ENCODE measurements at regions not wholly inside any gene's neighbourhood (a gene's known extent, or its start where the extent isn't known, plus 50 kb on each side); places are given as distances from the start of the nearest gene placed in this dataset.

GRCh38 chr6:139841794-139842215 is 467.4 kb upstream of the CITED2 start:
- Histone ChIP-seq H3K9me3 (no peaks in the 10 kb centered on the region), H3K4me3 (no peak overlapping the region), H3K27me3 (no peaks in the 10 kb centered on the region), H3K4me1 (no peaks in the 10 kb centered on the region), H3K36me3 (ENCODE audit: low read depth, missing control alignments) (no peaks in the 10 kb centered on the region), H3K27ac (no peak overlapping the region)
- DNase-seq = no peak
- 87 to 92% methylated on average over 2 of the region's 2 CpGs for WGBS, 2 donors
- intact Hi-C loops (cut with DNase I; ENCODE audit: low total_unique reads) = no loop called here
- TF ChIP-seq, protein P1, sequence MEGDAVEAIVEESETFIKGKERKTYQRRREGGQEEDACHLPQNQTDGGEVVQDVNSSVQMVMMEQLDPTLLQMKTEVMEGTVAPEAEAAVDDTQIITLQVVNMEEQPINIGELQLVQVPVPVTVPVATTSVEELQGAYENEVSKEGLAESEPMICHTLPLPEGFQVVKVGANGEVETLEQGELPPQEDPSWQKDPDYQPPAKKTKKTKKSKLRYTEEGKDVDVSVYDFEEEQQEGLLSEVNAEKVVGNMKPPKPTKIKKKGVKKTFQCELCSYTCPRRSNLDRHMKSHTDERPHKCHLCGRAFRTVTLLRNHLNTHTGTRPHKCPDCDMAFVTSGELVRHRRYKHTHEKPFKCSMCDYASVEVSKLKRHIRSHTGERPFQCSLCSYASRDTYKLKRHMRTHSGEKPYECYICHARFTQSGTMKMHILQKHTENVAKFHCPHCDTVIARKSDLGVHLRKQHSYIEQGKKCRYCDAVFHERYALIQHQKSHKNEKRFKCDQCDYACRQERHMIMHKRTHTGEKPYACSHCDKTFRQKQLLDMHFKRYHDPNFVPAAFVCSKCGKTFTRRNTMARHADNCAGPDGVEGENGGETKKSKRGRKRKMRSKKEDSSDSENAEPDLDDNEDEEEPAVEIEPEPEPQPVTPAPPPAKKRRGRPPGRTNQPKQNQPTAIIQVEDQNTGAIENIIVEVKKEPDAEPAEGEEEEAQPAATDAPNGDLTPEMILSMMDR (IDR thresholded peaks at IDR 0.05) = no peak
- no peak for TF ChIP-seq POLR2A (IDR thresholded peaks at IDR 0.05)

GRCh38 chr6:139839506-139840156 is 465.2 kb upstream of the CITED2 start:
- DNase-seq = peak; percentile 38
- no peaks in the 10 kb centered on the region for H3K36me3 ChIP-seq (ENCODE audit: low read depth, missing control alignments)
- H3K27ac ChIP-seq = no peak overlapping the region
- no peaks in the 10 kb centered on the region for H3K9me3 ChIP-seq
- TF ChIP-seq, protein P1 (IDR thresholded peaks at IDR 0.05) = no peak
- no peak for TF ChIP-seq POLR2A (IDR thresholded peaks at IDR 0.05)
- H3K4me1 ChIP-seq = no peaks in the 10 kb centered on the region
- H3K27me3 ChIP-seq = no peaks in the 10 kb centered on the region
- intact Hi-C loops (cut with DNase I; ENCODE audit: low total_unique reads) = no loop called here
- H3K4me3 ChIP-seq = no peak overlapping the region
- WGBS, 2 donors = 70 to 81% methylated on average over 7 of the region's 7 CpGs

- TF ChIP-seq, protein P1 (IDR thresholded peaks at IDR 0.05) = no peak
- no peak for TF ChIP-seq POLR2A (IDR thresholded peaks at IDR 0.05)
- intact Hi-C loops (cut with DNase I; ENCODE audit: low total_unique reads) = no loop called here
These were observed 459.8 kb upstream of the CITED2 start for GRCh38 chr6:139834232-139834631.

GRCh38 chr6:139833592-139833991 is 459.1 kb upstream of the CITED2 start:
- Histone ChIP-seq H3K27me3 (no peaks in the 10 kb centered on the region), H3K9me3 (no peaks in the 10 kb centered on the region), H3K4me3 (no peak overlapping the region), H3K27ac (no peak overlapping the region), H3K4me1 (no peaks in the 10 kb centered on the region), H3K36me3 (ENCODE audit: low read depth, missing control alignments) (no peaks in the 10 kb centered on the region)
- intact Hi-C loops (cut with DNase I; ENCODE audit: low total_unique reads) = no loop called here
- no peak for TF ChIP-seq POLR2A (IDR thresholded peaks at IDR 0.05)
- TF ChIP-seq, protein P1 (IDR thresholded peaks at IDR 0.05) = no peak
- 83 to 100% methylated on average over 3 to 4 of the region's 4 CpGs for WGBS, 2 donors
- DNase-seq = no peak

More at GRCh38 chr6:139834232-139834631, 459.8 kb upstream of the CITED2 start:
- no peaks in the 10 kb centered on the region for H3K36me3 ChIP-seq (ENCODE audit: low read depth, missing control alignments)
- H3K9me3 ChIP-seq = no peaks in the 10 kb centered on the region
- no peak overlapping the region for H3K4me3 ChIP-seq
- no peak overlapping the region for H3K27ac ChIP-seq
- H3K4me1 ChIP-seq = no peaks in the 10 kb centered on the region
- WGBS, 2 donors = 45 to 54% methylated on average over 5 of the region's 5 CpGs
- H3K27me3 ChIP-seq = no peaks in the 10 kb centered on the region
- DNase-seq = no peak
